ENCODE measurements at regions not wholly inside any gene's neighbourhood (a gene's known extent, or its start where the extent isn't known, plus 50 kb on each side); places are given as distances from the start of the nearest gene placed in this dataset.

GRCh38 chr5:2113348-2114131 lies 230.8 kb upstream of the IRX4 start:
- no peaks in the 10 kb centered on the region for H3K4me1 Mint-ChIP-seq (ENCODE audit: low read depth)
- no peaks in the 10 kb centered on the region for H3K36me3 Mint-ChIP-seq
- H3K27me3 Mint-ChIP-seq, result no peaks in the 10 kb centered on the region
- no peak overlapping the region for H3K4me3 Mint-ChIP-seq
- no peak overlapping the region for H3K27ac Mint-ChIP-seq
- H3K9me3 Mint-ChIP-seq (ENCODE audit: low read depth), result no peaks in the 10 kb centered on the region

GRCh38 chr5:2112173-2113025 lies 229.7 kb upstream of the IRX4 start:
- Mint-ChIP-seq H3K9me3 (ENCODE audit: low read depth) (no peaks in the 10 kb centered on the region), H3K36me3 (no peaks in the 10 kb centered on the region), H3K27me3 (no peaks in the 10 kb centered on the region), H3K27ac (no peak overlapping the region), H3K4me3 (no peak overlapping the region), H3K4me1 (ENCODE audit: low read depth) (no peaks in the 10 kb centered on the region)

- Mint-ChIP-seq H3K27ac (no peak overlapping the region), H3K4me3 (no peak overlapping the region), H3K27me3 (no peaks in the 10 kb centered on the region), H3K9me3 (ENCODE audit: low read depth) (peaks cover 2% of the 10 kb centered on the region), H3K36me3 (no peaks in the 10 kb centered on the region), H3K4me1 (ENCODE audit: low read depth) (no peaks in the 10 kb centered on the region)
Measured at GRCh38 chr5:2111569-2112105, 228.9 kb upstream of the IRX4 start.

GRCh38 chr5:2110934-2111462 lies 228.3 kb upstream of the IRX4 start:
- Mint-ChIP-seq H3K36me3 (no peaks in the 10 kb centered on the region), H3K4me3 (no peak overlapping the region), H3K27me3 (peaks cover under 1% of the 10 kb centered on the region), H3K4me1 (ENCODE audit: low read depth) (no peaks in the 10 kb centered on the region), H3K27ac (no peak overlapping the region), H3K9me3 (ENCODE audit: low read depth) (peaks cover 3% of the 10 kb centered on the region)

- Mint-ChIP-seq H3K9me3 (ENCODE audit: low read depth) (peaks cover 3% of the 10 kb centered on the region), H3K27ac (no peak overlapping the region), H3K4me1 (ENCODE audit: low read depth) (no peaks in the 10 kb centered on the region), H3K27me3 (peaks cover 1% of the 10 kb centered on the region), H3K4me3 (no peak overlapping the region), H3K36me3 (no peaks in the 10 kb centered on the region)
Measured at GRCh38 chr5:2110137-2110933, 227.6 kb upstream of the IRX4 start.

GRCh38 chr5:2109566-2109965 lies 226.8 kb upstream of the IRX4 start:
- no peak overlapping the region for H3K27ac Mint-ChIP-seq
- H3K36me3 Mint-ChIP-seq, result no peaks in the 10 kb centered on the region
- H3K4me3 Mint-ChIP-seq, result no peak overlapping the region
- H3K4me1 Mint-ChIP-seq (ENCODE audit: low read depth), result no peaks in the 10 kb centered on the region
- H3K9me3 Mint-ChIP-seq (ENCODE audit: low read depth), result peaks cover 3% of the 10 kb centered on the region
- H3K27me3 Mint-ChIP-seq, result peaks cover 1% of the 10 kb centered on the region

- peaks cover 3% of the 10 kb centered on the region for H3K9me3 Mint-ChIP-seq (ENCODE audit: low read depth)
- no peak overlapping the region for H3K4me3 Mint-ChIP-seq
- no peaks in the 10 kb centered on the region for H3K36me3 Mint-ChIP-seq
- no peak overlapping the region for H3K27ac Mint-ChIP-seq
- H3K4me1 Mint-ChIP-seq (ENCODE audit: low read depth), result no peaks in the 10 kb centered on the region
- H3K27me3 Mint-ChIP-seq, result peaks cover 4% of the 10 kb centered on the region
Measured at GRCh38 chr5:2106721-2107120, 224.0 kb upstream of the IRX4 start.

GRCh38 chr5:2105141-2105540 lies 222.4 kb upstream of the IRX4 start:
- H3K36me3 Mint-ChIP-seq, result no peaks in the 10 kb centered on the region
- no peak overlapping the region for H3K4me3 Mint-ChIP-seq
- H3K27ac Mint-ChIP-seq, result no peak overlapping the region
- H3K9me3 Mint-ChIP-seq (ENCODE audit: low read depth), result peaks cover 3% of the 10 kb centered on the region
- H3K4me1 Mint-ChIP-seq (ENCODE audit: low read depth), result no peaks in the 10 kb centered on the region
- peaks cover 5% of the 10 kb centered on the region for H3K27me3 Mint-ChIP-seq

- peaks cover 8% of the 10 kb centered on the region for H3K27me3 Mint-ChIP-seq
- H3K27ac Mint-ChIP-seq, result no peak overlapping the region
- peaks cover 3% of the 10 kb centered on the region for H3K9me3 Mint-ChIP-seq (ENCODE audit: low read depth)
- no peak overlapping the region for H3K4me3 Mint-ChIP-seq
- no peaks in the 10 kb centered on the region for H3K4me1 Mint-ChIP-seq (ENCODE audit: low read depth)
- no peaks in the 10 kb centered on the region for H3K36me3 Mint-ChIP-seq
Measured at GRCh38 chr5:2103940-2104339, 221.2 kb upstream of the IRX4 start.

- no peak overlapping the region for H3K4me3 Mint-ChIP-seq
- H3K36me3 Mint-ChIP-seq, result no peaks in the 10 kb centered on the region
- no peak overlapping the region for H3K27ac Mint-ChIP-seq
- H3K27me3 Mint-ChIP-seq, result peaks cover 8% of the 10 kb centered on the region
- H3K9me3 Mint-ChIP-seq (ENCODE audit: low read depth), result peaks cover 3% of the 10 kb centered on the region
- no peaks in the 10 kb centered on the region for H3K4me1 Mint-ChIP-seq (ENCODE audit: low read depth)
Measured at GRCh38 chr5:2102819-2103776, 220.4 kb upstream of the IRX4 start.

GRCh38 chr5:2101685-2102084 lies 219.0 kb upstream of the IRX4 start:
- Mint-ChIP-seq H3K27me3 (peaks cover 10% of the 10 kb centered on the region), H3K27ac (no peak overlapping the region), H3K4me3 (no peak overlapping the region), H3K9me3 (ENCODE audit: low read depth) (peaks cover 1% of the 10 kb centered on the region), H3K36me3 (no peaks in the 10 kb centered on the region), H3K4me1 (ENCODE audit: low read depth) (no peaks in the 10 kb centered on the region)

- H3K27ac Mint-ChIP-seq, result no peak overlapping the region
- no peaks in the 10 kb centered on the region for H3K36me3 Mint-ChIP-seq
- H3K27me3 Mint-ChIP-seq, result peaks cover 7% of the 10 kb centered on the region
- no peak overlapping the region for H3K4me3 Mint-ChIP-seq
- H3K4me1 Mint-ChIP-seq (ENCODE audit: low read depth), result no peaks in the 10 kb centered on the region
- H3K9me3 Mint-ChIP-seq (ENCODE audit: low read depth), result no peaks in the 10 kb centered on the region
Measured at GRCh38 chr5:2096887-2097505, 214.3 kb upstream of the IRX4 start.

- Mint-ChIP-seq H3K27me3 (peaks cover 5% of the 10 kb centered on the region), H3K27ac (no peak overlapping the region), H3K4me3 (no peak overlapping the region), H3K36me3 (no peaks in the 10 kb centered on the region), H3K9me3 (ENCODE audit: low read depth) (no peaks in the 10 kb centered on the region), H3K4me1 (ENCODE audit: low read depth) (no peaks in the 10 kb centered on the region)
Measured at GRCh38 chr5:2095011-2095410, 212.3 kb upstream of the IRX4 start.
